NCI-H345 treated with DMSO at 0.1 percent for 48 hours (cell line): ENCODE measurements at regions not wholly inside any gene's neighbourhood (a gene's known extent, or its start where the extent isn't known, plus 50 kb on each side); places are given as distances from the start of the nearest gene placed in this dataset.
"Not testable (repeated sequence)": the region's sequence is repeated elsewhere in the genome, so short reads cannot be mapped to it uniquely, and the experiment has no call there.

Experiments
- DNase-seq: peaks from one replicate; lab custom pipeline; 2025; ENCODE audit not compliant: unreplicated experiment; lab: John Stamatoyannopoulos, UW

- DNase-seq, result no peak
Observed at GRCh38 chr4:114417214-114417613, 181.4 kb upstream of the UGT8 start.

- no peak for DNase-seq
Observed at GRCh38 chr4:114420069-114420468, 178.5 kb upstream of the UGT8 start.

- no peak for DNase-seq
Observed at GRCh38 chr4:114423582-114423981, 175.0 kb upstream of the UGT8 start.

- DNase-seq, result no peak
Observed at GRCh38 chr4:114435116-114435515, 163.5 kb upstream of the UGT8 start.

- DNase-seq, result no peak
Observed at GRCh38 chr4:114442856-114443255, 155.8 kb upstream of the UGT8 start.

- DNase-seq, result no peak
Observed at GRCh38 chr4:114444211-114444610, 154.4 kb upstream of the UGT8 start.

GRCh38 chr4:114447963-114448516 is 150.6 kb upstream of the UGT8 start:
- not testable (repeated sequence) for DNase-seq

GRCh38 chr4:114458728-114459127 is 139.9 kb upstream of the UGT8 start:
- no peak for DNase-seq

GRCh38 chr4:114464726-114465272 is 133.8 kb upstream of the UGT8 start:
- no peak for DNase-seq

- DNase-seq, result no peak
Observed at GRCh38 chr4:114465766-114466165, 132.8 kb upstream of the UGT8 start.

- DNase-seq, result no peak
Observed at GRCh38 chr4:114466299-114466698, 132.3 kb upstream of the UGT8 start.

GRCh38 chr4:114472269-114473032 is 126.2 kb upstream of the UGT8 start:
- DNase-seq, result no peak

GRCh38 chr4:114474188-114474800 is 124.3 kb upstream of the UGT8 start:
- no peak for DNase-seq

GRCh38 chr4:114476310-114476709 is 122.3 kb upstream of the UGT8 start:
- DNase-seq, result no peak

- DNase-seq, result no peak
Observed at GRCh38 chr4:114479595-114479994, 119.0 kb upstream of the UGT8 start.

GRCh38 chr4:114481856-114482255 is 116.8 kb upstream of the UGT8 start:
- no peak for DNase-seq

GRCh38 chr4:114487101-114487500 is 111.5 kb upstream of the UGT8 start:
- DNase-seq, result no peak

GRCh38 chr4:114488301-114488982 is 110.2 kb upstream of the UGT8 start:
- no peak for DNase-seq

- no peak for DNase-seq
Observed at GRCh38 chr4:114494246-114494803, 104.3 kb upstream of the UGT8 start.

- no peak for DNase-seq
Observed at GRCh38 chr4:114495471-114495928, 103.1 kb upstream of the UGT8 start.

- no peak for DNase-seq
Observed at GRCh38 chr4:114497116-114497515, 101.5 kb upstream of the UGT8 start.
